Kidney capillary endothelial cell (primary cell): ENCODE measurements at regions not wholly inside any gene's neighbourhood (a gene's known extent, or its start where the extent isn't known, plus 50 kb on each side); places are given as distances from the start of the nearest gene placed in this dataset.
"Not testable (repeated sequence)": the region's sequence is repeated elsewhere in the genome, so short reads cannot be mapped to it uniquely, and the experiment has no call there.

ENCODE experiments used
- DNase-seq: peaks from one replicate; pipeline ENCODE4 v3.0.0-alpha.2; 2018; ENCODE audit warnings: low spot score

DNA sequence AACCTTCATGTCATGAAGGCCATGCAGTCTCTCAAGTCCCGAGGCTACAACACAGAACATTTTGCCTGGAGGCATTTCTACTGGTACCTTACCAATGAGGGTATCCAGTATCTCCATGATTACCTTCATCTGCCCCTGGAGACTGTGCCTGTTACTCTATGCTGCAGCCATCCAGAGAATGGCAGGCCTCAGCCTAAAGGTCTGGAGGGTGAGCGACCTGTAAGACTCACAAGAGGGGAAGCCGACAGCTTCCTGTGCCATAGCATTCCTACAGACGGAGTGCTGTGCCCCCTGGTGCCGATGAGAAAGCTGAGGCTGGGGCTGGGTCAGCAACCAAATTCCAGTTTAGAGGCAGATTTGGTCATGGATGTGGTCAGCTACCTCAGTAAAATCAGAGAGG, 51.3 kb upstream of the CADPS start:
- no peak for DNase-seq

DNA sequence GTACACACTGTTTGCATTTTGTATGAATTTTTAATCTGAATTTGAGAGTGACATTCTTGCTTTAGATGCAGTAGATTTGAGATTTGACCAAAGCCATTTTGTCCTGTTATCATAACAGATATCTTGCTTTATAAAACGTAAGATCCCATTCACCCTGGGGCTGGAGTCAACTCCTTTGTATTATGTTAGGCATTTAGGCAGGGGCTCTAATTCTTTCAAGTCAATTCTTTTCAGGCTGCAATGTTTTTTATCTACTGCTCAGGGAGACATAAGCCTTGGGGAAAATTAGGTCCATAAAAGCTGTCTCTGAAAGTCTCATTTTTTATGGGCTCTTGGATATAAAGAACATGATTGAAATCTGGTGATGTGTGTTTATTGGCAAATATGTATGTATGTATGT, 53.0 kb upstream of the CADPS start:
- DNase-seq: no peak

DNA sequence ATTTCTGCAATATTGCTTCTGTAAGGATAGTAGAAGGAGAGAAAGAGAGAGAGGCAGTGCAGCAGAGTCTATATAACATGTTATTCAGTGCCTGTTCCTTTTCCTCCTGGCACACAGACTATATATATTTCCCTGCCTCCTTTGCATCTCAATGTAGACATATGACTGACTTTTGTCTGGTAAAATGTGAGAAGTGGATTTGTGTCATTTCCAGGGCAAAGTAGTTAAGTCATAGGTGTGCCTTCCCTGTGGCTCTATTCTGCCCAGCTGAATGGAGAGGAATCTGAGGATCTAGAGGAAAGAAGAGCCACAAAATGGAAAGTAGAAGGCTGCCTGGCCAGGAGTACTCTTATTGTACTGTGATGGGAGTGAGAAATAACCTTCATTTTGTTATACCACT, 54.6 kb upstream of the CADPS start:
- no peak for DNase-seq

DNA sequence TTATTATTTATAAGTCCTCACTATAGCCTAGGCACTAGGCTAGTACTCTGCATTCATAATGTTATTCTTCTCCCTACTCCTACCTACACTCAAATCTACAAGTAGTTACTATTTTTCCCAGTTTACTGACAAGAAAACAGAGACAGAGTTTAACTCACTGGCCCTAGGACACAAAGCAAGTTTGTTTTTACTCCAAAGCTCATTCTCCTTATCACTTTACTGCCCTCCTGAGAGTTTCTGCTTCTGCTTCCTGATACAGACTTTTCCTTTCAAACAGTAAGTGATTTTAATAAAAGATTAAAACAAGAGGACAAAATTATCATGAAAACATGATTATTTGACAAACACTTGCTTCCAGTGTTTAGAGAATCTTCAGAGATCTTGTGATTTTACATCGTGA, 60.6 kb upstream of the CADPS start:
- no peak for DNase-seq

DNA sequence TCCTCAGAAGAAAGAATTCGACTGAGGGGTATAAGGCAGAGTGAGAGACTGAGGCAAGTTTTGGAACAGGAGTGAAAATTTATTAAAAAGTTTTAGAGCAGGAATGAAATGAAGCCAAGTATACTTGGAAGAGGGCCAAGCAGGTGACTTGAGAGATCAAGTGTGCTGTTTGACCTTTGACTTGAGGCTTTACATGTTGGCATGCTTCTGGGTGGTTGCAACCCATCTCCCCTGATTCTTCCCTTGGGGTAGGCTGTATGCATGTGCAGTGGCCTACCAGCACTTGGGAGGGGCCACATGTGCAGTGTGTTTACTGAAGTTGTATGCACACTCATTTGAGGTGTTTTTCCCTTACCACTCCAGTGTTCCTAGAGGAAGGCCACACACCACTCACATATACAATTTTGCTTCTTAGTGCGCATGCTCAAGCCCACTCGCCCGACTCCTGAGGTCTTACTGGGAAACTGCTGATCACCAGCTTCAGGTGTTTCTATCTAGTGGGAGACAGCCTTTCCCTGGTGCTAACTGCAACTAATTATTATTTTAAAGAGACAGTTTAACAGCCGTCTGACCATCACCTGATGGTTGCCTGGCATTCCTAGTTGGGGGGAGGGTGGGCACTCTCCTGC, 61.5 kb upstream of the CADPS start:
- DNase-seq: no peak

DNA sequence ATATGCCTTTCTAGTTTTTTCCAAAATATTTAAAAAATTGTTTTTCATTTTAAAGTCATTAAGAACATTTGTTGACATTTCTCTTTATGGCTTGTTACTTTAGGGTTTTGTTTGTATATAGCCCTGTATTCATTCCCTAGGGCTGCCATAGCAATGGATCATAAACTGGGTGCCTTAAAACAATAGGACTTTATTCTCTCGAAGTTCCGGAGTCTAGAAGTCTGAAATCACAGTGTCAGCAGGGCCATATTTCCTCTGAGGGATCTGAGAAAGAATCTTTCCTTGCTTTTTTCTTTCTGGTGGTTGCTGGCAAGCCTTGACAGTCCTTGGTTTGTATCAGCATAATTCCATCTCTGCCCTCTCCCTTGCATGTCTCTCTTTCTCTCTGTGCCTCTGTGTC, 63.4 kb upstream of the CADPS start:
- DNase-seq: no peak

DNA sequence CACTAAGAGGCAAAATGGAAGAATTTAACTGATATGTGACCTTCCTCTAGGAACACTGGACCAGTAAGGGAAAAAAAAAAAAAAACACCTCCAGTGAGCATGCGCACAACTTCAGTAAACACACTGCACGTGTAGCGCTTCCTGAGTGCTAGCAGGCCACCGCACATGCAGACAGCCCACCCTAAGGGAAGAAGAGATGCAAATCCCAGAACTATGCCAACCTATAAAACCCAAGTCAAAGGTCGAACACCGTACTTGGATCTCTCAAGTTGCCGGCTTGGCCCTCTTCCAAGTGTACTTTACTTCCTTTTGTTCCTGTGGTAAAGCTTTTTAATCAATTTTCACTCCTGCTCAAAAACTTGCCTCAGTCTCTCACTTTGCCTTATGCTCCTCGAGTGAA, 64.5 kb upstream of the CADPS start:
- DNase-seq: no peak

DNA sequence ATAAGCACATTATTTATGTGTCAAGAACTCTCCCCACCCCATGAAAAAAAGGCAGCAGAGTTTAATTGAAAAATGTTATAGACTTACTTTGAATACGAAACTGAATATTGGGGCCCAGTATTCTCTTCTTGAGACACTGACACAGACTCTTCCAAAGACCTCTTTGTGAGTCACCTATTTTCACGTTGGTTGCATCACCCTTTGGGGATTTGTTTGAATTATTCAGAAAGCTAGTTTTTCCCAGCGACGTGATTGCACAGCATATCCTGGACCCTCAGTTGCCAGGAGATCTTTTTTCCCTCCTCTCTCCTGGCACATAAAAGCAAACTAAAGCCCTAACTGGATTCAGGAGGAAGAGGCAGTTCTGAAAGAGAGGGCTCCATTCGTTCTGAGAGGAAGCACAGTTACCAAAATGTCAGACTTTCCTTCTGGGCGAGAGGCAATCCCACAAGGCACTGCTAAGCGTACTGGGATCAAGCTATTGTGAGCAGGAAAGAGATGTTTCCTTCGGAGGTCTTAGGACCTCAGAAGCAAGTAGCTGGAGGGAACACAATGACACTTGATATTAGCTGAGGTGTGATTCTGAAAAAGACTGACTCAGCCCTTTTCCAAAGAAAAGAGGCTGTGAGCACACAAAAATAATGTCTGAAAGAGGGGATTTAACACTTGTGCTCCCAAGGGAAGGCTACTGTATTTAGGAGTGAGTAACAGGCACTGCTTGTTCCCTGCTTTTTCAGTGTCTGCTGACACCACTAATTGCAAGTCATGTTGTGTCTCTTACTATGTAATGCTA, 65.8 kb upstream of the CADPS start:
- DNase-seq: no peak

DNA sequence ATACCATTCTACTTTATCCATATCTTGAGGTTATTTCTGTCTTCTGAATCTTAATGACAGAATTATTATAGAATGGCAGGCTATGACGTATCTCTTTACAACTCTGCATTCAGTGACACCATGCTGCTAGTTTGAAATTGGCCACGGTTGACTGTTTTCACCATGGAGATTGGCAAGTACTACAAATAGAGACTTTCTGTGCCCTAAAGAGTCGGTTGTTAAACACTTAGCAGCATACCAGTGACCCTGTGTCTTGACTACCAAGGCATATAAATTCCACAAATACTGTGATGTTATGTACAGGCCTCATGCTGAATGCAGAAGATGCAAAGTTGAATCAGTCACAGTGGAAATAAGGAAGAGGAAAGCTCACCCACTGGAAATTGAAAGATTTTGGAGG, 67.0 kb upstream of the CADPS start:
- DNase-seq: no peak

DNA sequence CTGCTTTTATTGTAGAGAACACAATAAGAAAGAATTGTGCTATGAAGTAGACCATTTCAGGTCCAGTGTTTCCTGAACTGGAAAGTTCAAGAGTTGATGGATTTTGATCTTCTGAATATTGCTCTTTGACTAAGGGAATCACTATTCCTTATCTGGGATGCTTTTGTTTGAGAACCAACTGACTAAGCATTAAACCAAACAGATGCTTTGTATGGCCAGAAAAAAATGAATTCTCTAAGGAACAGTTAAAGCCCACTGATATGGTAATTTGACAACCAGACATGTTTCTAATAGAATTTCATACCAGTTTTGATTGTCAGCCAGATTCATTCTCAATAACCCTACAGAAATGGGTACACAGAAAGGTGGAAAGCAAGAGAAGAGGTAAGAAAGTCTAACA, 67.5 kb upstream of the CADPS start:
- DNase-seq: no peak

DNA sequence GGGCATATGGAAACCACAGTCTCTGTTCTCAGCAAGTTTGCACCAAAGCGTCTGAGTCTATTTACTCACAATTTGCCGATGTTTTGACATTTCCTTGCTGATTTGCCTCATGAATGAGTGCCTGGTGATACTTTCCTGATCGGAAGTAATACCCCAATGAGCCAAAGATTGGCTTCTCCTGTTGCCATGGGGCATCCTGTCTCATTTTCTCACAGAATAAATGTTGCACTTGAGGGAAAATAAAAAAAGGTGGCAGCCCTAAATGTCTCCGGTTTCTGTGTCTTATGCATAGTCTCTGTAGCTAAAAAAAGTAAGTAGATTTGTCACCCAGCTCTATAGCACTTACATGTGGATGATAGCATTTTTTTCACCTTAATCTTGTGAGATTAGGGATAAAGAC, 73.7 kb upstream of the CADPS start:
- DNase-seq: no peak

DNA sequence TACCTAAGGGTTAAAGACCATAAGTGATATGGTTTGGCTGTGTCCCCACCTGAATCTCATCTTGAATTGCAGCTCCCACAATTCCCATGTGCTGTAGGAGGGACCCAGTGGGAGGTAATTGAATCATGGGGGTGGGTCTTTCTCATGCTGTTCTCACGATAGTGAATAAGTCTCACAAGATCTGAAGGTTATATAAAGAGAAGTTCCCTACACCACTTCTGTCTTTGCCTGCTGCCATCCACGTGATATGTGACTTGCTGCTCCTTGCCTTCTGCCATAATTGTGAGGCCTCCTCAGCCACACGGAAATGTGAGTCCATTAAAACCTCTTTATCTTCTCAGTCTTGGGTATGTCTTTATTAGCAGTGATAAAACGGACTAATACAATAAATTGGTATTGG, 75.0 kb upstream of the CADPS start:
- no peak for DNase-seq

DNA sequence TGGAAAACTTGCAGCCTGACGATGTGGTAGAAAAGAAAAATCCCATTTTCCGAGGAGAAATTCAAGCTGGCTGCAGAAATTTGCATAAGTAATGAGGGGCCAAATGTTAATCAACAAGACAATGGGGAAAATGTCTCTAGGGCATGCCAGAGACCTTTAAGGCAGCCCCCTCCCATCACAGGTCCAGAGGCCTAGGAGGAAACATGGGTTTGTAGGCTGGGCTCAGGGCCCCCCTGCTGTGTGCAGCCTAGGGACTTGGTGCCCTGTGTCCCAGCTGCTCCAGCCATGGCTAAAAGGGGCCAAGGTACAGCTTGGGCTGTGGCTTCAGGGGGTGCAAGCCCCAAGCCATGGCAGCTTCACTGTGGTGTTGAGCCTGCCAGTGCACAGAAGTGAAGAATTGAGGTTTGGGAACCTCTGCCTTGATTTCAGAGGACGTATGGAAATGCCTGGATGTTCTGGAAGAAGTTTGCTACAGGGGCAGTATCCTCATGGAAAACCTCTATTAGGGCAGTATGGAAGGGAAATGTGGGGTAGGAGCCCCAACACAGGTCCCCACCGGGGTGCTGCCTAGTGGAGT, 75.9 kb upstream of the CADPS start:
- DNase-seq: no peak

DNA sequence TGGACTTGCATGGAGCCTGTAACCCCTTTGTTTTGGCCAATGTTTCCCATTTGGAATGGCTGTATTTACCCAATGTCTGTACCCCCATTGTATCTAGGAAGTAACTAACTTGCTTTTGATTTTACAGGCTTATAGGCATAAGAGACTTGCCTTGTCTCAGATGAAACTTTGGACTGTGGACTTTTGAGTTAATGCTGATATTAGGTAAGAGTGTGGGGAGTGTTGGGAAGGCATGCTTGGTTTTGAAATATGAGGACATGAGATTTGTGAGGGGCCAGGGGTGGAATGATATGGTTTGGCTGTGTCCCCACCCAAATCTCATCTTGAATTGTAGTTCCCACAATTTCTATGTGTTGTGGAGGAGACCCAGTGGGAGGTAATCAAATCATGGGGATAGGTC, 76.7 kb upstream of the CADPS start:
- DNase-seq: not testable (repeated sequence)

DNA sequence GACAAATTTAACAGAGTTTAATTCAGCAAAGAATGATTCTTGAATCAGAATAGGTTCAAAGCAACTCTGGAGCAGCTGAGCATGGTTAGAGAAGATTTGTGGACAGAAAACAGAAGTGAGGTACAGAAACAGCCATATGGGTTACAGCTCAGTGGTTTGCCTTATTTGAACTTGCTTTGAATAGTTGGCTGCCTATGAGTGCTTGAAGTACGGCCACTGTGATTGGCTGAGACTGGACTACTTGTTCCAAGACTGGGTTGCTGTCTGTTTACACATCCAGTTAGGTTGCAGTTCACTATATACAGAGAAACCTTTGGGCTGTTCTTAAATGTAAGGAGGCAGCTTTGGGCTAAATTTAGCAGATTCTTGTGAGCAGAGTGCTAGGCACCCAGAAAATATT, 79.4 kb upstream of the CADPS start:
- no peak for DNase-seq

DNA sequence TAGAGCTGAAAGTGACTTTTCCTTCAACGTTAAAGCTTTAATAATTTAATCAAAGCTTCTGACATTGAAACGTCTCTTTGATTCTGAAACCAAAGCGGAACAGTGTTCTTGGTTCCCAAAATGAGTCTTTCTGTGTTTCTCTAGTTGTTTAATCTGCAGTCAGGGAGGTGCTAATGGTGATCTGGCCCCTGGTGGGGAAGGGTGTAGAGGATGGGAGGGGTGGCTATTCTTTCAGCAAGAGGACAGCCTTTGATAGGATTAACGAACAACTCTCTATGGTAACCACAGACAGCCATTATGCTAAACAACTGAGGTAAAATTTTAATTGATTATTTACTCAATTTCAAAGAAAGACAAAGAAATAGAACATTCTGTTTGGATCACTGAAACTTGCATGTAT, 79.9 kb upstream of the CADPS start:
- no peak for DNase-seq

DNA sequence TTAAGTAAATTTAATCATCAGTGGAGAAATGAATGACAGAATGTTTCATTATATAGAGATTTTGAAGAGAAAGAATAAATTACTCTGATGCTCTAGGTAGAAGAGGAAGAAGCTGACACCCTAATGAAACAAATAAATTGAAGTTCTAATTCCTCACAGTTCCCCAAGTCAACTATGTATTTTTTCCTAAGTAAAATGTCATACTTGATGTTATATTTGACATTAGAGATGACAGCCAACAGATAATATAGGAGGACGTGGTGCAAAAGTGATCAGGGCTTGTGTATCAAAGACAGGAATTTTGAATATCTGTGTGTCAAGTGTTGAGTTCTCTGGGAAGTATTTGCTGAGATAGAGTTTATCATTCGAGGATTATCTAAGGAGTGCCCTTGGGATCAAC, 81.2 kb upstream of the CADPS start:
- DNase-seq: no peak

DNA sequence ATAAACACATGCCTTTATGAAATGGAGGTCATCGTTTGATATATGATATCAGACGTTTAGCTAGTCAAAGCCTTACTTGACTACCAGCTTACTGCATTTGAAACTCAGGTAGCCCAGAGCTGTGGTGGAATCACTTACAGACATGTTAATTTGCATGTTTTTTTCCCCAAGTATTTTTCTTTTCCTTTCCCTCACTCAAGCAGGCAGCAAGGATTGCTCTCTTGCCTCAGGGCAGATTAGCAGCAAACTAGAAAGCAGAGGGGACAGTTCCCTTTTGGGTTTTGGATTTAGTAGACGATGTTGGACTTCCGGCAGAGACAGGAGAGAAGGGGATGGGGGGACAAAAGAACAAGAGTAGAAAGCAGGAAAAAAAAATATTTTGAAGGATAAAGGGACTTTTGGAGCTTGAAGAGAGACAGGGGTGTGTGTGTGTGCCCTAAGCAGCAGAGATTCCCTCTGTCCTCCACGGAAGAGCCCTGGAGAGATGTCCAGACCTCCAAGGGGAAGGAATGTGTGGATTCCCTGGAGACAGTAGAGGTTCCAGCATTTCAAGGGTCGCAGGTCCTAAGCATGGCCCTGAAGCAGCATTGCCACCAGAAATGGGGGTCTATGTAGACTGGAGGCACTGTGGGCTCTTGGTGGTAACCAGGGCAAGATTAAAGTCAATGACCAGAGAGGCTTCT, 86.8 kb upstream of the CADPS start:
- DNase-seq: no peak

DNA sequence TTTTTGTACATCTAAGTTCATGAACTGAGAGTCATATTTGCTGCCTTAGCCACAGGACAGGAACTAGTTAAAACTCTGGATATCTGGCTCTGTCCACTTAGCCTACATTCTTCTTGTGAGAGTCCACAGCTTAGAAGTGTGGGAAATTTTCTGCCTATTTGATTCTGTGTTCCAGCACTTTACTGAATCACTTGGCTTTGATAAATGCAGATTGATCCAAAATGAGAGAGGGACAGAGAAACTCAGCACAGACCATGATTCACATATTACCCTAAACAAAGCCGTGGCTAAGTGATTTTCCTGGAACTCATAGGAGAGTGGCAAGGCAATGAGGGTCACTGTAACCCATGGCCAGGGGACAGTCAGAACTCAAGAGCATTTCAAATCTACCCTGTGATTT, 87.5 kb upstream of the CADPS start:
- DNase-seq: no peak

DNA sequence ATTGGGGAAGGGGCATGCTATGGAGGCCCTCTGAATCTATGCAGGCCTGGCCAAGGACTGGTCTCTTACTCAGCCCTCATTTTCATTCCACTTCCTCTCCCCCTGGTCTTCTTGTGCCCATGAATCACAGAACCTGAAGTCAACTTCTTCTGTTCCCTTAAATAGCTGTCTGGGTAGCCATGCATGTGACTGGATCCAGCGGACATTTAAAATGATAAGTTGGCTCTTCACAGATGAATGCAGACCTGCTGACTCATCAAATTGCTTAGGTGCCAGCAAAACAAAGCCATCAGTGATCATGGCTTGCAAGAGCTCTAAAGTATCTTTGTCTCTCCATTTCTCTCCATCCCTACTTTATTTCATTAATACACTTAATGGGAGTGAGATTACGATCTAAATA, 90.1 kb upstream of the CADPS start:
- no peak for DNase-seq

DNA sequence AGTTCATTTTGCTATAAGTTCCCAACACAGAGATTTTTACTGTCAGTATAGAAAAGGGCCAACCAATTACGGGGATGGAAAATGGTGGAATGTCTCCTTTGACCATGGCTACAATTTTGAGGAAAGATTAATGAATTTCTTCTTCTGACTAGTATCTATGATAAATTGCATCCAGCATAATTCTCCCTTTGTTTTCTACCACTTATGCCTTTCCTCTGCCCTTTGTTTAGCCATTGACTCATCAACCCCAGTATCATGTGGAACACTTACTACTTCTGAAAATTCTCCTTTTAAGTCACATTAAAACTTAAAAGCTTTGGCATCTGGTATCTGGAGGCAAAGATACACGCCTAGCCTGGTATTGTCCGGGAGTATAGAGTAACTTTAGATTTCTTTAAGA, 92.9 kb upstream of the CADPS start:
- no peak for DNase-seq

DNA sequence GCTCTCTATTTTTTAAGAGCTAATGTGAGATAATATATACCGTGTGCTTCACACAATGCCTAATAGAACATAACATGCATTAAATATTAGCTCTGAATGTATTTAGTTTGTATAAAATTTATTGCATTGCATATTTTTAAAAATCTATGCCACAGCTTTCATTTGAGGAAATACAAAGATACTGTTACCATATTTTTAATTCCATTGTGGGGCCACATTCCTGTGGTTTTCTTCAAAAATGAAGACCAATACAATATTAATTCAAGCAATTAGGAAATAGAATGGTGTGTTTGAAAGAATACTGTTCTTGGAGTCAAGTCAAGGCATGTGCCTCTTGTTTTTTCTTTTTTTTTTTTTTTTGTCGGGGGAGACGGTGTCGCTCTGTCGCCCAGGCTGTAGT, 95.4 kb upstream of the CADPS start:
- no peak for DNase-seq

DNA sequence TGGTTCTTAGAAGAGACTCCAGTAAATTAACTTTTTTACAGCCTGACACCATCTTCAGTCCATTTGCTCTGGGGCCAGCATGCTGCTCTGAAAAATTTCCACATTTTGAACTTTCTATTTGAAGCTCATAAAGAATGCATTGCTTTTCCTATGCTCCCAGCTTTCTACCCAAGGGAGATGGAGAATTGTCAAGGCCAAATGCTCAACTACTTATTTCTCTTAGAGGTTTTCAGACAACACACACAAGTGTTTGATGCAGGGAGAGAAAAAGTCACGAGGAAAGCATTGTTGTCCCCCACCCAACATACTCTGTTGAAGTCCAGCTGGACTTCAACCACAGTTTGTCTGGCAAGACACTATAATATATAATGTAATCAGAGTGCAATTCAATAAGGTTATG, 100.3 kb upstream of the CADPS start:
- no peak for DNase-seq
